Activated CD8-positive, alpha-beta T cell treated with anti-CD3 and anti-CD28 coated beads for 36 hours (primary cell): ENCODE measurements at regions not wholly inside any gene's neighbourhood (a gene's known extent, or its start where the extent isn't known, plus 50 kb on each side); places are given as distances from the start of the nearest gene placed in this dataset.

Experiments
- ATAC-seq: fragments of 200-7000 bp; cut with Tn5 transposase; one replicate; pipeline ENCODE4 v1.10.0; 2021; ENCODE audit warnings: mild to moderate bottlenecking, moderate library complexity
- CTCF ChIA-PET: fragments of 350-600 bp; sonication (Branson Sonifier 250); formaldehyde crosslinking; loops from one replicate; lab custom pipeline; 2021; ENCODE audit warnings: antibody characterized with exemption; lab: Charles Lee
- POLR2A ChIA-PET: fragments of 350-600 bp; sonication (Branson Sonifier 250); formaldehyde crosslinking; loops from one replicate; lab custom pipeline; 2021; ENCODE audit warnings: antibody characterized with exemption; lab: Charles Lee
- DNase-seq: peaks from one replicate; pipeline ENCODE4 v3.0.0-alpha.2; 2020
- H3K27ac Mint-ChIP-seq: one replicate; pipeline ENCODE4 v1.8.0; 2021; ENCODE audit warnings: mild to moderate bottlenecking, mixed read lengths
- H3K27me3 Mint-ChIP-seq: one replicate; pipeline ENCODE4 v1.8.0; 2021; ENCODE audit warnings: mixed read lengths
- H3K36me3 Mint-ChIP-seq: one replicate; pipeline ENCODE4 v1.8.0; 2021; ENCODE audit warnings: low read depth, mixed read lengths
- H3K4me1 Mint-ChIP-seq: one replicate; pipeline ENCODE4 v1.8.0; 2021; ENCODE audit warnings: low read depth, mixed read lengths
- H3K4me3 Mint-ChIP-seq: one replicate; pipeline ENCODE4 v1.8.0; 2021; ENCODE audit warnings: mild to moderate bottlenecking, moderate library complexity, mixed read lengths
- H3K9me3 Mint-ChIP-seq: one replicate; pipeline ENCODE4 v1.8.0; 2021; ENCODE audit warnings: mixed read lengths
- CTCF ChIP-seq: fragments of 200-600 bp; IDR thresholded peaks from one replicate; pipeline ENCODE4 v1.8.0; 2022; ENCODE audit warnings: antibody characterized with exemption, mild to moderate bottlenecking
- intact Hi-C: fragments of 100-400 bp; cut with micrococcal nuclease; formaldehyde crosslinking; loops from one replicate; pipeline ENCODE4 v1.10.0; 2022

GRCh38 chr3:94709249-94709902 lies 646.5 kb downstream of the NSUN3 start:
- TF ChIP-seq CTCF = no peak
- POLR2A ChIA-PET = no interaction called here

GRCh38 chr3:94714194-94714593 lies 651.3 kb downstream of the NSUN3 start:
- Mint-ChIP-seq H3K27ac (no peak overlapping the region), H3K9me3 (peaks cover 1% of the 10 kb centered on the region), H3K36me3 (no peaks in the 10 kb centered on the region), H3K27me3 (no peaks in the 10 kb centered on the region), H3K4me3 (no peak overlapping the region), H3K4me1 (no peaks in the 10 kb centered on the region)
- intact Hi-C loops = no loop called here
- POLR2A ChIA-PET = no interaction called here
- DNase-seq (no peak), ATAC-seq (no peak)
- CTCF ChIA-PET = no interaction called here
- TF ChIP-seq CTCF = no peak

More at GRCh38 chr3:94709249-94709902, 646.5 kb downstream of the NSUN3 start:
- intact Hi-C loops = no loop called here
- CTCF ChIA-PET = no interaction called here
- Mint-ChIP-seq H3K9me3 (peaks cover 7% of the 10 kb centered on the region), H3K4me1 (no peaks in the 10 kb centered on the region), H3K4me3 (no peak overlapping the region), H3K36me3 (no peaks in the 10 kb centered on the region), H3K27me3 (no peaks in the 10 kb centered on the region), H3K27ac (no peak overlapping the region)
- ATAC-seq (no peak), DNase-seq (no peak)

GRCh38 chr3:94716326-94717018 lies 653.6 kb downstream of the NSUN3 start:
- intact Hi-C loops = no loop called here
- Mint-ChIP-seq H3K4me3 (no peak overlapping the region), H3K9me3 (peaks cover 1% of the 10 kb centered on the region), H3K4me1 (no peaks in the 10 kb centered on the region), H3K27me3 (no peaks in the 10 kb centered on the region), H3K27ac (no peak overlapping the region), H3K36me3 (no peaks in the 10 kb centered on the region)
- ATAC-seq (no peak), DNase-seq (no peak)
- no peak for TF ChIP-seq CTCF
- POLR2A ChIA-PET = interaction anchor here (0.7 kb wide), 1 partner anchor 38 kb away, joined by 3 read pairs; no protein-coding TSS in a partner anchor
- CTCF ChIA-PET = no interaction called here

GRCh38 chr3:94734206-94734605 lies 671.3 kb downstream of the NSUN3 start:
- H3K36me3 Mint-ChIP-seq = no peaks in the 10 kb centered on the region
- ATAC-seq (no peak), DNase-seq (no peak)
- no peaks in the 10 kb centered on the region for H3K4me1 Mint-ChIP-seq
- no peaks in the 10 kb centered on the region for H3K27me3 Mint-ChIP-seq
- H3K4me3 Mint-ChIP-seq = no peak overlapping the region
- TF ChIP-seq CTCF = no peak
- no peak overlapping the region for H3K27ac Mint-ChIP-seq
- peaks cover 2% of the 10 kb centered on the region for H3K9me3 Mint-ChIP-seq
- CTCF ChIA-PET = no interaction called here
- intact Hi-C loops = no loop called here
- POLR2A ChIA-PET = no interaction called here

GRCh38 chr3:94735354-94735753 lies 672.5 kb downstream of the NSUN3 start:
- intact Hi-C loops = no loop called here
- no peaks in the 10 kb centered on the region for H3K36me3 Mint-ChIP-seq

More at GRCh38 chr3:94735354-94735753, 672.5 kb downstream of the NSUN3 start:
- no peak overlapping the region for H3K27ac Mint-ChIP-seq
- H3K4me3 Mint-ChIP-seq = no peak overlapping the region
- CTCF ChIA-PET = no interaction called here
- peaks cover 2% of the 10 kb centered on the region for H3K9me3 Mint-ChIP-seq
- H3K4me1 Mint-ChIP-seq = no peaks in the 10 kb centered on the region
- H3K27me3 Mint-ChIP-seq = no peaks in the 10 kb centered on the region
- no peak for TF ChIP-seq CTCF
- ATAC-seq (no peak), DNase-seq (no peak)
- POLR2A ChIA-PET = no interaction called here
